Endothelial cell of umbilical vein (primary cell): ENCODE measurements at regions not wholly inside any gene's neighbourhood (a gene's known extent, or its start where the extent isn't known, plus 50 kb on each side); places are given as distances from the start of the nearest gene placed in this dataset.

Source experiments
- BruUV-seq: library from RNA; stranded (reverse); fragments of 400-500 nt; replicated peaks from 2 replicates; lab custom pipeline; 2021; lab: Mats Ljungman, UMichigan
- CTCF ChIA-PET: fragments of 300-600, 350-600 bp; sonication (Branson Sonifier 250); formaldehyde crosslinking; loops from one replicate; lab custom pipeline; 2021; ENCODE audit warnings: antibody characterized with exemption, inconsistent platforms; lab: Charles Lee
- POLR2A ChIA-PET: fragments of 300-600, 350-600 bp; sonication (Branson Sonifier 250); formaldehyde crosslinking; loops from one replicate; lab custom pipeline; 2021; ENCODE audit warnings: antibody characterized with exemption, inconsistent platforms; lab: Charles Lee
- DNase-seq: peaks from one replicate; pipeline ENCODE4 v3.0.0-alpha.2; 2011; ENCODE audit warnings: low read depth, low spot score
- FAIRE-seq: peaks from 2 replicates; lab custom pipeline; 2011; peaks lifted over from hg19 to GRCh38; lab: Jason Lieb, UNC
- H2AFZ ChIP-seq: 2 replicates; pipeline ENCODE4 v1.6.0; 2012; ENCODE audit warnings: low read depth, low read length, control low read depth, inconsistent platforms
- H3K27ac ChIP-seq: 2 replicates; pipeline ENCODE4 v1.5.1; 2011; ENCODE audit warnings: low read depth, mild to moderate bottlenecking, control low read depth, low read length, moderate library complexity; ENCODE audit not compliant: insufficient read depth
- H3K27me3 ChIP-seq, 2 experiments: 2 replicates each; pipeline versions ENCODE4 v1.6.0 to v1.6.1; 2011; ENCODE audit warnings: low read length in 2 of 2, mixed read lengths in 1 of 2; ENCODE audit not compliant: control insufficient read depth in 2 of 2, insufficient read depth in 2 of 2
- H3K36me3 ChIP-seq, 2 experiments: 2 replicates in 1 of 2; 3 replicates in 1 of 2; pipeline ENCODE4 v1.5.1; 2011; ENCODE audit warnings: low read length in 2 of 2, mild to moderate bottlenecking in 1 of 2, moderate library complexity in 1 of 2; ENCODE audit not compliant: control insufficient read depth in 2 of 2, insufficient read depth in 2 of 2; ENCODE audit errors: extremely low read depth in 1 of 2
- H3K4me1 ChIP-seq: 3 replicates; pipeline ENCODE4 v1.5.1; 2011; ENCODE audit warnings: mild to moderate bottlenecking, low read length; ENCODE audit not compliant: control insufficient read depth, insufficient read depth; ENCODE audit errors: extremely low read depth
- H3K4me2 ChIP-seq: 2 replicates; pipeline ENCODE4 v1.6.1; 2011; ENCODE audit warnings: low read length, control low read depth, mixed read lengths; ENCODE audit not compliant: insufficient read depth
- H3K4me3 ChIP-seq, 3 experiments: fragments of 200-600 bp in 1 of 3; sonication (generic), shearing (Covaris generic) in 1 of 3; replicated peaks in 1 of 3; 2 replicates each; pipeline ENCODE4 v1.5.1; 2011 to 2016; ENCODE audit warnings: control low read depth in 3 of 3, low read length in 3 of 3, mild to moderate bottlenecking in 2 of 3, inconsistent platforms in 1 of 3, low read depth in 1 of 3, moderate library complexity in 1 of 3; ENCODE audit not compliant: insufficient read depth in 1 of 3
- H3K79me2 ChIP-seq: 2 replicates; pipeline ENCODE4 v1.6.0; 2012; ENCODE audit warnings: low read length, inconsistent platforms; ENCODE audit not compliant: control insufficient read depth, insufficient read depth
- H3K9ac ChIP-seq: replicated peaks from 2 replicates; pipeline ENCODE3; 2011; ENCODE audit warnings: low read length, control low read depth; ENCODE audit not compliant: insufficient read depth; ENCODE audit errors: extremely low read depth
- H3K9me1 ChIP-seq: replicated peaks from 3 replicates; pipeline ENCODE4 v1.6.0; 2011; ENCODE audit warnings: mild to moderate bottlenecking, low read length; ENCODE audit not compliant: control insufficient read depth, insufficient read depth; ENCODE audit errors: extremely low read depth
- H3K9me3 ChIP-seq: replicated peaks from 2 replicates; pipeline ENCODE4 v1.5.1; 2012; ENCODE audit warnings: low read length, inconsistent platforms; ENCODE audit not compliant: control insufficient read depth, insufficient read depth
- H4K20me1 ChIP-seq: replicated peaks from 2 replicates; pipeline ENCODE3; 2011; ENCODE audit warnings: mild to moderate bottlenecking, low read length; ENCODE audit not compliant: control insufficient read depth, insufficient read depth; ENCODE audit errors: extremely low read depth
- EZH2 ChIP-seq: IDR thresholded peaks from 2 replicates; pipeline ENCODE4 v1.6.1; 2012; ENCODE audit warnings: borderline replicate concordance, low read depth, mild to moderate bottlenecking, moderate library complexity, low read length, inconsistent platforms; ENCODE audit not compliant: severe bottlenecking
- FOS ChIP-seq: IDR thresholded peaks from 2 replicates; pipeline ENCODE4 v1.6.1; 2011; ENCODE audit warnings: mild to moderate bottlenecking, low read length, moderate library complexity, borderline replicate concordance; ENCODE audit not compliant: insufficient read depth
- GATA2 ChIP-seq: IDR thresholded peaks from 2 replicates; pipeline ENCODE4 v1.7.0; 2011; ENCODE audit warnings: low read depth, mild to moderate bottlenecking, moderate library complexity, mixed read lengths, low read length; ENCODE audit not compliant: insufficient read length, insufficient read depth
- JUN ChIP-seq: IDR thresholded peaks from 2 replicates; pipeline ENCODE4 v1.6.1; 2011; ENCODE audit warnings: borderline replicate concordance, low read depth; ENCODE audit not compliant: insufficient read length, insufficient read depth
- MYC ChIP-seq: IDR thresholded peaks from one replicate; pipeline ENCODE4 v1.6.1; 2011; ENCODE audit warnings: mild to moderate bottlenecking, low read depth, low read length
- POLR2A ChIP-seq: IDR thresholded peaks from 2 replicates; pipeline ENCODE4 v1.6.1; 2012; ENCODE audit warnings: low read depth, mild to moderate bottlenecking, control low read depth, low read length
- POLR2AphosphoS5 ChIP-seq: IDR thresholded peaks from 2 replicates; pipeline ENCODE4 v1.6.1; 2012; ENCODE audit warnings: low read depth, mild to moderate bottlenecking, control low read depth, low read length, moderate library complexity; ENCODE audit not compliant: insufficient read depth
- dilution Hi-C: fragments of 300-500 bp; cut with MboI; formaldehyde crosslinking; loops from one replicate; pipeline ENCODE4 v1.15.0; 2019; ENCODE audit warnings: low sequenced_read_pairs; ENCODE audit not compliant: extremely low pct_ligation_motif_present
- intact Hi-C: fragments of 100-400 bp; cut with micrococcal nuclease; formaldehyde crosslinking; loops from one replicate; pipeline ENCODE4 v1.10.0; 2022
- TF ChIP-seq, protein P1 (sequence below), 2 donors: IDR thresholded peaks; 1 replicate in 1 of 2; 2 replicates in 1 of 2; pipeline ENCODE4 v1.5.1; 2011; ENCODE audit warnings: low read length in 2 of 2, mild to moderate bottlenecking in 2 of 2, moderate library complexity in 2 of 2, control low read depth in 1 of 2, inconsistent platforms in 1 of 2, low read depth in 1 of 2; ENCODE audit not compliant: insufficient read depth in 1 of 2; ENCODE audit errors: extremely low read depth in 1 of 2
- TF ChIP-seq, protein P2 (sequence below): IDR thresholded peaks from 2 replicates; pipeline ENCODE4 v1.6.1; 2011; ENCODE audit not compliant: insufficient read depth, insufficient read length

- dilution Hi-C loops: no loop called here
- DNase-seq: no peak
- no peaks in the 10 kb centered on the region for H3K9me3 ChIP-seq
- TF ChIP-seq, protein P1, sequence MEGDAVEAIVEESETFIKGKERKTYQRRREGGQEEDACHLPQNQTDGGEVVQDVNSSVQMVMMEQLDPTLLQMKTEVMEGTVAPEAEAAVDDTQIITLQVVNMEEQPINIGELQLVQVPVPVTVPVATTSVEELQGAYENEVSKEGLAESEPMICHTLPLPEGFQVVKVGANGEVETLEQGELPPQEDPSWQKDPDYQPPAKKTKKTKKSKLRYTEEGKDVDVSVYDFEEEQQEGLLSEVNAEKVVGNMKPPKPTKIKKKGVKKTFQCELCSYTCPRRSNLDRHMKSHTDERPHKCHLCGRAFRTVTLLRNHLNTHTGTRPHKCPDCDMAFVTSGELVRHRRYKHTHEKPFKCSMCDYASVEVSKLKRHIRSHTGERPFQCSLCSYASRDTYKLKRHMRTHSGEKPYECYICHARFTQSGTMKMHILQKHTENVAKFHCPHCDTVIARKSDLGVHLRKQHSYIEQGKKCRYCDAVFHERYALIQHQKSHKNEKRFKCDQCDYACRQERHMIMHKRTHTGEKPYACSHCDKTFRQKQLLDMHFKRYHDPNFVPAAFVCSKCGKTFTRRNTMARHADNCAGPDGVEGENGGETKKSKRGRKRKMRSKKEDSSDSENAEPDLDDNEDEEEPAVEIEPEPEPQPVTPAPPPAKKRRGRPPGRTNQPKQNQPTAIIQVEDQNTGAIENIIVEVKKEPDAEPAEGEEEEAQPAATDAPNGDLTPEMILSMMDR (IDR thresholded peaks at IDR 0.05; ENCODE audit: extremely low read depth in 1 of 2, insufficient read depth in 1 of 2, low read depth in 1 of 2, low read length in 2 of 2): no peak
- TF ChIP-seq MYC (no peak), EZH2 (no peak), FOS (no peak), GATA2 (no peak), POLR2AphosphoS5 (no peak), POLR2A (no peak), JUN (no peak)
- TF ChIP-seq, protein P2, sequence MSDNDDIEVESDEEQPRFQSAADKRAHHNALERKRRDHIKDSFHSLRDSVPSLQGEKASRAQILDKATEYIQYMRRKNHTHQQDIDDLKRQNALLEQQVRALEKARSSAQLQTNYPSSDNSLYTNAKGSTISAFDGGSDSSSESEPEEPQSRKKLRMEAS: no peak
- H2AFZ ChIP-seq: no peak overlapping the region
- intact Hi-C loops: no loop called here
- no peak overlapping the region for H3K9ac ChIP-seq
- no peaks in the 10 kb centered on the region for H3K9me1 ChIP-seq
- ChIA-PET CTCF (no interaction called here), POLR2A (no interaction called here)
- H3K27me3 ChIP-seq: no peaks in the 10 kb centered on the region
- no peak overlapping the region for H3K4me3 ChIP-seq
- H3K27ac ChIP-seq: no peak overlapping the region
- H4K20me1 ChIP-seq: no peaks in the 10 kb centered on the region
- H3K4me2 ChIP-seq: no peak overlapping the region
- peaks cover 3% of the 10 kb centered on the region for H3K4me1 ChIP-seq
- H3K36me3 ChIP-seq: no peaks in the 10 kb centered on the region
- H3K79me2 ChIP-seq: no peaks in the 10 kb centered on the region
- no TSS peak for BruUV-seq
- FAIRE-seq: no peak
Observed at GRCh38 chr12:91505006-91505405, 322.4 kb upstream of the DCN start.
